Left renal pelvis (tissue), 4 donors: ENCODE measurements at regions not wholly inside any gene's neighbourhood (a gene's known extent, or its start where the extent isn't known, plus 50 kb on each side); places are given as distances from the start of the nearest gene placed in this dataset.
A peak's percentile ranks its signal among the peaks of the same experiment; 100 is the strongest.

ENCODE experiments used
- DNase-seq, 4 donors: peaks; one replicate each; pipeline ENCODE4 v3.0.0-alpha.2; 2013; ENCODE audit warnings: low read depth in 4 of 4, low spot score in 3 of 4

DNA sequence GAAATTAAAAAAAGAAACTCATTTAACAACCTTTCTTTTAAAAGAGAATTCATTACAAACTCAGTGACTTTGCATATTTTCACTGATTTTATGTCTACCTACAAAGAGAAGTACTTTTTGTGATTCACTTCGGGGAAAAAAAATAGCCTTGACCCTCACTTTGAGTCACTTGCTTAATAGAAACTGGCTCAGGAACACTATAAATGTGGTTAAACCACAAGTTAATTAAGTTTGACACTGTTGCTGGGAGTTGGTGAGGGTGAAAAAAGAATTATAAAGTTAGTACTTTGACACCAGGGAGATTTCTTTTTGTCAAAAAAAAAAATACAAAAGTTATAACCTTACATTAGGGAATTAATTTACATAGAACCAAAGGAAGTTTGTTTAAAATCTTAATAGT lies 810.9 kb downstream of the NR2F2 start:
- no peak for DNase-seq

DNA sequence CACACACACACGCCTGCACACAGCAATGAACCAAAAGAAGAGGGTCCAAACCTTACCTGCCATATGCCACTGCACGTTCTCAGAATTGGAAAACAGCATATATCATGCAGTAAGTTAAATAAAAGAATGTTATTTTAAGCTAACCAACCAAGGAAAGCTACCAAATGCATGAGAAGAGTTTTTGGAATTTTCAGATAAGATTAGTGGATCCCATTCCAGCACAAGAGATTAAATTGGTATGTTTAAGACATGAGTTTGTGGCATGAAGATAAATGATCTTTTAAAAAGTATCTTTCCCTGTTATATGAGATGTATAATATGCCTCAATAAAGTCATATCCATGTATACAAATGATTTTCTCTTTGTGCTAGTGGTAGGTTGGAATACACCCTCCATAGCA lies 811.4 kb downstream of the NR2F2 start:
- DNase-seq = no peak

DNA sequence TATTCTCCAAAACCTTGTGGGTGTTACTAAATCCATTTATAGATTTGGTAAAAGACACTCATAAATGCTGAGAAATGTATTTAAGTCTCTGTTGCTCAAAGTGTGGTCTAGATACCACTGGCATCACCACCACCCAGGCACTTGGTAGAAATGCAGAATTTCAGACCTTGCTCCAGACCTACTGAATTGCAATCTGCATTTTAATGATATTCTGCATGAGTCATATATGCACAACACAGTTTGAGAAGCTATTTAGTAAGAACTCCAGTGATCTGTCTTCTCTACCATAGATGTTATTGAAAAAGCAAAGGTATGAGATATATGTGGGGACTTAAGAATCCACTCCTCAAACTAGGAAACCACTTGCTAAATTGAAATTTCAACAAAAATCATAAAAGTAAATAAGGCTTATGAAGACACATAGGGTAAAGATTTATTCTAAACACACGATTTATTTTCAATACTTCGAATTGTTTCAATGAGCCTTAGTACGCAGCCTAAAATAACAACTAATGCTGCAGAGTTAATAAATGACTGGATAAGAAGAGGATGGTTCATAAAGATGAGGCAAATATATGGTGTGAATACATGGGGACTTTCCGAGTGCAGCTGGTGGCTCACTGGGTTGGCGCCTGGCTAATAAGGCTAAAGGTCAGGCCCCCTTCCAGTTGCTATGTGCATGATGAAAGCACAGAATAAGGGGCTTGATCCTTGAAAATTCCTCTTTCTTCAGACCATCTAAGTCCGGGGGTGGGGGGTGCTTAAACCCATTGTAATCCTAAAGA lies 813.3 kb downstream of the NR2F2 start:
- no peak for DNase-seq

DNA sequence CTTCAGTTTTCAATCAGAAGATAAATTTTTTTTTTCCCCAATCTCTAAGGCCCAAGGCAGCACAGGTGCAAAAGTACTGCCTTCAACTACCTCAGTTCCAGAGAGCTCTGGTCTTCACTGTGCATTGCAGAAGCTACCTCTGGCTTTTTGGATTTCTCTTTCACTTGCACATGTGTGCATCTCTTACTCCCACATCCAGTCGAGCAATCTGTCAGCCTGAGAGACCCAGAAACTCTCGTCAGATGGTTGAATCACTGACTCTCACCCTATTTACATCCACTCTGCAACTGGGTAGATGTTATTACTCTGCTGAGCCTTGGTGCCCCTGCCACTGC lies 813.8 kb downstream of the NR2F2 start:
- DNase-seq = no peak

DNA sequence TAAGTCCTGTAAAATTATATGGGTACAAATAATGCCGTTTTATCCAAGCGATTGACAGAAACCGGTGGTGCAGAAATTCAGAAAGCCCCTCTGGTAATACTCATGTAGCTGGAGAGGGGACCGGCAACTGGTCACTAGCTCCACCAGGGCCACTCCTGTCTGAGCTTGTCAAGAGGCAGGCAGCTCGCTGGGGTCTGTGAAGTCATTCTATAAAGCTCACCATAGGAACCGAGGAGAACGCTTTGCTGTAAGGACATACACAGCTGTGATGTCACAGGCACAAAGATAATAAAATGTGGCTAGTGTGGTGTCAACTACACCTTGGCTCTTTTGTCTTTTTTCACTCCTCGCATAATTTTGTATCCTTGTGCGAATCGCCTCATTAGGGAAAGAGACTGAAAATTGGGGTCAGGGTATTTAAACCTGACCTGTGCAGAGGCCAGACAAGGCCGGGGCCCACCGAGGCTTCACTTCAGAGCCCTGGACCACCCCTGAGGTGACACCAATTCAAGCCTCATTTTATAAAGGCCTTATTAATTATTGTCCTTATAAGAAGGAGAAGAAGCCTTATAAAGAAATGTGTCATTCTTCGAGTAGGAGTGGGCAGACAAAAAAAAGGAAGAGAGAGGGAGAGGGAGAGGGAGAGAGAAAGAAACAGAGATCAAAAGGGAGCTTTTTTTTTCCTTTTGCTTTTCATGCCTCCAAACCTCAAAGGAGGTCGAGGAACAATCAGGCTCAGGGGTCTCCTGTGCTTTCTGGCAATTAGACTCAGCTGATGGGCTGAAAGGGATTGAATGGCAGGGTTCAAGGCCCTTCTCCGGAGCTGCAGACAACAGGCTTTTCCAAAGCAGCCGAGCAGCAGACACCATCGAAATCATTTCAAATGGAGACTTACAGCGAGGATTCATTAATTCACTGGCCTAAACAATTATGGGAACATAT lies 813.3 kb upstream of the ARRDC4 start:
- no peak for DNase-seq

DNA sequence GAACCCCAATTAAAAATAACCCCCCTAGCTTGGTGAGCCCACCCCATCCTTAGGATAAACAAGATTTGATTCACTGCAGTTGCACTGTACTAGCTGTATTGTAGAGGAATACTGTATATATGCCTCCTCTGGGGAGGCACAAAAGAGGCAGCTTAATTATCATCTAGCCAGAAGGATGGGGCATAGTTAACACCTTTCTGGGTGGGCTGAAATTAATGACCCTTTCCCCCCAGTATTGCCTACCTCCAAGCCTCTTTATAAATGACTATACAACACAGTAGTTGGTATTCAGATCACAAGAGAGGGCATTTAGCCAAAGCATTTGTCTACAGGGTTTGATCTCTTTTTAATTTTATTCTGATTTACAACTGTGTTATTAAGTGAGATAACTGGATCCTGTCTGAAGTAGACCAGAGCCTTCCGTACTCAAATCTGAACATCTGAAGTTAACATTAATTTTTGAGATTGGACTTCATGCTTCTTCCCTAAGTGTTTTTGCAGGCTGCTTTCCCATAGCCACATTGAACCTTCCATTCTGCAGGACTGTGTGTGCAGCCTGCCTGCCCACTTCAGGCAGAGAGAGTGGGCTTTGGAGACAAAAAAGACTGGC lies 807.0 kb upstream of the ARRDC4 start:
- DNase-seq = no peak

DNA sequence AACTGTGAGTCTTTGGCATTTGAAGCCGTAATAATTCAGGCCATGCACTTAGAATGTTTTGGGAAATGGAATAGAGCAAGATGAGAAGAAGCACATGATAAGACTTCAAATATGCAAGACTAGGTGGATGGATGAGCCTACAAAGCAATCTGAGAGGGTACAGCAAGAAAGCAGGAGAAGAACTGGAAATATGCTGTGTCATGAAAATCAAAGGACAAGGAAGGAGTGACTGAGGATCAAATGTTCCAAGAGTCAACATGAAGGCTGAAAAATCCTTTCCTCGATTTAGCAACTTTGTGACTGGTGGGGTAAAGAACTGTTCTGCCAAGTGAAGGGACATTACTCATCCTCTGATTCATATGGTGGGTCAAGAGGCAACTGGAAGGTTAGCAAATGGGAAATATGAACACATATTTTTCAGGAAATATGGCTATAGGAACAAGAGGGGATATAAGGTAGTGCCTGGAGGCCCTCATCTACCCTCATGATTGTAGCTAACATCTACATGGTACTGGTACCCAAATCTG lies 803.7 kb upstream of the ARRDC4 start:
- no peak for DNase-seq

DNA sequence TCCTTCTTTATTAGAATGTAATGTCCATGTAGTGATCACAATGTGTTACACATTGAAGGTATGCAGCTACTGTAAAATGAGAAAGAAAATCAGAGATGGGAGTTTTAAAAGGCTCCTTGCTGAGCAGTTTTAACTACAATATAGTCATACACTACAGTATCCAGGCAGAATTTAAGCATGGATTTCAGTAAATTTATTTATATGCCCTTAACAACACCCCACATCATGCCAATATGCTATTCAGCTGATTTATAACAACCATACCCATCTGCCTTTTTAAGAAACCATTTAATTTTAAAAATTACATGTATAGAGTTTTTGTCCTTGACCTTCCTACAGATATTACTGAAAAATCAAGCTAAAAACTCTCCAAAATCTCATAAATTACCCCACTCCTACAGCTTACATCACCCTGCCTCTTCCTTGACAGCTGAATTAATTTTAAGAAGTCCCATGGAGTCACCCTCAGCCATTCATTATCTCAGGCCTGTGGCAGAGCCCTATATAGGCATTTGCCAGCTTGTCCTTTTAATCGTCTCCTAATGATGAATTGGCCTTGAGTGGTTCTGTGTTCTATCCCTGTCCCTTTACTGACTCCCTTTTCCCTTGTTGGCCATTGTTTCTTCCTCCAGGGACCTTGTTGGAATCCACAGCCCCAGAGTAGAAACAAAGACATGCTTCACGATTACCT lies 797.6 kb upstream of the ARRDC4 start:
- no peak for DNase-seq

DNA sequence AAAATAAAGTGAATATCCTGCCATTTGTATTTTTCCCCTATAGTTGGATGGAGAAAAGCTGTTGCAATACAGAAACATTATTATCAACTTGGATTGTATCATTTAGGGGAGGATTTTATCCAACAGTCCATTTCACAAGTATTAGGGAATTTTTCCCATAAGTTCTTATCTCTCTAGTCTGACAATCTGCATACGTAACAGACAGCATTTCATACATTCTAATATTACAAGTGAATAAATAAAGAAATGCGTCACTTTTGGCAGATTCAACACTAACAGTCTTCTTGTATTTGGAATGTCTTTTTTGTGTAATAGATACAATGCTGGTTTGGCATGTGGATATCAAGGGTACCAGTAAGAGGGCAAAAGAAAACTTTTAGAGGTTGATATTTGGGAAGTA lies 795.3 kb upstream of the ARRDC4 start:
- DNase-seq = no peak

DNA sequence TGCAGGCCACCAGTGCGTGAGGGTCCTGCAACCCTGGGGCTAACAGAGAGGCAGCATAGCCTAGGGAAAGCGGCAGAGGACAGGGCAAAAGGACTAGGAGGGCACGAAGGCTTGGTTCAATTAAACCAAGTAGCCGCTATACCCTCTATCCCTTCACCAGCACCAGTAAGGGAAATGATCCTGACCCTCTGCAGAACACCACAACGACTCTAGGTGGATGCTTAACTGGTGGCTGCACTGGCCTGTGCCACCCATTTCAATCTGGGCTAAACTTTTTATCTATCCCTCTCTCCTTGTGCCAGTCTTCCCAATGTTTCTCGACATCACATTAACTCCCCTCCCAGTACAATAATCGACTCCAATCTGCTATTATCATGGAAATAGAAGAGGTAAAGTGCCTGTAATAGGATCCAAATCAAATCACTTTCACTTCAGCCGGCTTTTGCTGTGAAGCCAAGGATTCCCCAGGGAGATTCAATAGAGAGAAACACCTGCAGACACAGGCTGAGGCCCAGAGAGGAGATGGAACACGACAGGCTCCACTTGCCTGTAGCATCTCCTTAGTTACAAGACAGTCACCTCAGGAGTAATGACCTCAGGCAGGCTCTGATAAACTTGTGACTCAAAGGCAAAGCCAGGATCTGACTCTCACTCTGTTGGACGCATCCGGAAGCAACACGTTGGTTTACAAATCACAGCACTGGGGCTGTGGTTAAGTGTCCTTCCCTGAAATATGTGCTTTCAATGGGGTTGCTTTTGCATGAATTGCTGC lies 791.6 kb upstream of the ARRDC4 start:
- DNase-seq = no peak

DNA sequence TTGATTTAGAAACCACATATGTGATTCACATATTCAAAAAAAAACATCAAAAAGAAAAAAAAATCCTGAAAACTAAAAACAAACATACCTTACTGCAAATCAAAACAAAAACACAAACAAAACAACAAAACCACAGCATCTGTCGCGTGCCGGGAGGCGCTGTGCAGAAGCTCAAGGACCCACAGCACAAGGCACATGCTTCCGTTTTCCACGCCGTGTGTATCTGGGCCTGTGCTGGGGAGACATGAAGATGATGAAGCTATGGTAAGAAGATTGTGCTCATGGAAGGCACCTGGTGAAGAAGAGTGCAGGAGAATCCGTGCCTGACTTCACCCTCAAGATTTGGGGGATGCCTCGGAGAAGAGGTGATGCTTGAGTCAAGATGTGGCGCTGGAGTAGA lies 788.9 kb upstream of the ARRDC4 start:
- no peak for DNase-seq

DNA sequence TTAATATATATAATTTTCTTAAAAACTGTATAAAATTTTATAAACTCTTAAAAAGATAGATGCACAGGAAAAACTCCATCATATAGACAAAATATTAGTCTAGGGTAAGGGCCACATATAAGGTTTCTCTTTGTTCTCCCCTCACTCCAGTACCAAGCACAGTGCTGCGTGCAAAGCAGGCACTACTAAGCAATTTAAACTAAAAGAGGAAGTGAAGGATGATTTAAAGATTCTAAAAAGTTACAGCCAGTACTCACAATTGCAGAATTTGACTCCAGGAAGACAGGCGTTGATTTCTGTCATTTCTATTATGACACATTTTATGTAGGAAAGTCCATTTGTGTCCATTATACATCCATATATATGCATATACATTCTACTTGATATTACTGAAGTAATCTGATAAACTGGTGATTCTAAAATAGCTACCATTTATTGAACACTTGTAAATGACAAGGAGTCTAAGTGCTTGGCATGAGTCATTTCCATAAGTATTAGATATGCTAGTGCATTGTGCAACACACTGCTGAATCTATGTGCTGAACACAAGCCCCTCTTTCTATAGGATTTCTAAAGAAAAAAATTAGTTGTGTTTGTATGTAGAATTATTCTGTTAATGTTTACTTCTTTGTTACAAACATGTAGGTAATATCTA lies 785.5 kb upstream of the ARRDC4 start:
- DNase-seq = no peak

DNA sequence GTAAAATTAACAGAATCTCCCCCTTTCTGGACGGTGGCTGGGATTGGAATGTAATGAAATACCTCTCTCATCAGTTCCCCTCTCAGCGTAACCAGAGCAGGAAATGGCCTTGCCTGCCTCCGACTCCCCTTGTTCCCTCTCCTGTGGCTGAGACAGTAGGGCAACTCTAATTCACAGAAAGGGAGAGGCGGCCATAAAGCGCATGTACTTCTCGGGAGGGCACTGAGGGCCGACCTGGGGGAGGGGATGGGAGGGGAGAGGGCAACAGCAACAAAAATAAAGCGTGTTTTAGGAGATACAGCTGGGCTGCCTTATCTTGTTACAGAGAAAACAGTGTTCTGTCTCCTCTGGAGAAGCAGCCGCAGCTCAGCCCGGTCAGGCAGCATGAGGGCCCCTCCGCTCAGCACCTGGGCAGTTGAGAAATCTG lies 783.3 kb upstream of the ARRDC4 start:
- peak; percentile 37 to 83 (median 64) for DNase-seq

DNA sequence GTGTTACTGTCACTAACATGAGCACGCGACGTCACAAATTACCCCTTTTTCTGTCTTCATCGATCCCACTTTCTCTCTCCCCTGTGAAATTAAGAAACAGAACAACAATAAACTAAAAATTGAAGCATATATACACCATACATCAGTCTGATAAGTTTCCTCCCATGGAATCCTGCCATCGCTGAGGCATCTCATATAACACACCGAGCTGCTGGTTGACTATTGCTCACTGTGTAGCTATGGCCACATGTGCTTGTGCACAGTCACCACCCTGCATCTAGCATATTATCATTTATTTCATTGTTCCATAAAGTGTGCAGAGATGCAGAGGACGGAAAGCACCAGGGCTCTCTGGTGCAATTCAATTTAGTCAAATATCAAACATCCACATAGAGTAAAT lies 777.9 kb upstream of the ARRDC4 start:
- no peak for DNase-seq

DNA sequence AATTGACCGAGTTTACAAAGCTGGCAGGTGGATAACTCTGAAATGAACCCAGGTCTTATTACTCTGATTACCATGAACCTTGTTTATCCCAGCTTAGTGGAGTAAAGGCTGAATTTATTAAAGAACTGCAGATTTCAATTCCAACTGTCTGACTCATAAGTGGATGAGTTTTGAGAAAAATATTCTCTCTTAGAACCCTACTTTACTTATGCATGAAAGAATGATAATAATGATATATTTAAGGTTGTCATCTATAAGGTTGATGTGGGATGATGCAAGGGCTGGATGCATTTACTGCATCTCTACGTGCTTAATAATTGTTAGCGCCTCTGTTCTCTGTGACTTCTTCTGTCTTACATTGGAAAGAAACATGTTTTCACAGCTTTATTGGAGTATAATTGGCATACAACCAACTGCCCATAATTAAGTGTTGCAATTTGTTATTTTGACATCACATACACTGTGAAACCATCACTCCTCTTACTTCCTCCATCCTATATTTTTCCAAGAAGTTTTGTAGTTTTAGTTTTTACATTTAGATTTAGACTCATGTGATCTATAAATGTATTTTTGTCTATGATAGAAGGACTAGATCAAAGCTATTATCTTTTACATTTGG lies 771.2 kb upstream of the ARRDC4 start:
- no peak for DNase-seq

DNA sequence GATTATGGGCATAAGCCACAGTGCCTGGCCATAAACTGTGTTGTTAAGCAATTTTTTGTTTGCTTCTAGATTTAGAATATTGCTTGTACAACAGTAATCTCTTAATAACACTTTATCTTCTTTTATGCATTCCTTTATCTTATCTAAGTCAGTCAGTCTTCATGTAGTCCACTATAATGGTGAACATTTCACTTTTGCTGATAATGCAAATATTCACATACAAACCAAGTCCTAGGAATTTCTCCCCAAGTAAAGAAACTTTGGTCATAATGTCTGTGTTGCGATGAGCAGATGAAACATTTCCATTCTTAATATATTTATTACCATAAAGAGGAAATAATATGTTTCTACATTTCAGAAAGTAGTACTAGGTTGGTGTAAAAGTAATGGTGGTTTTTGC lies 765.8 kb upstream of the ARRDC4 start:
- no peak for DNase-seq

DNA sequence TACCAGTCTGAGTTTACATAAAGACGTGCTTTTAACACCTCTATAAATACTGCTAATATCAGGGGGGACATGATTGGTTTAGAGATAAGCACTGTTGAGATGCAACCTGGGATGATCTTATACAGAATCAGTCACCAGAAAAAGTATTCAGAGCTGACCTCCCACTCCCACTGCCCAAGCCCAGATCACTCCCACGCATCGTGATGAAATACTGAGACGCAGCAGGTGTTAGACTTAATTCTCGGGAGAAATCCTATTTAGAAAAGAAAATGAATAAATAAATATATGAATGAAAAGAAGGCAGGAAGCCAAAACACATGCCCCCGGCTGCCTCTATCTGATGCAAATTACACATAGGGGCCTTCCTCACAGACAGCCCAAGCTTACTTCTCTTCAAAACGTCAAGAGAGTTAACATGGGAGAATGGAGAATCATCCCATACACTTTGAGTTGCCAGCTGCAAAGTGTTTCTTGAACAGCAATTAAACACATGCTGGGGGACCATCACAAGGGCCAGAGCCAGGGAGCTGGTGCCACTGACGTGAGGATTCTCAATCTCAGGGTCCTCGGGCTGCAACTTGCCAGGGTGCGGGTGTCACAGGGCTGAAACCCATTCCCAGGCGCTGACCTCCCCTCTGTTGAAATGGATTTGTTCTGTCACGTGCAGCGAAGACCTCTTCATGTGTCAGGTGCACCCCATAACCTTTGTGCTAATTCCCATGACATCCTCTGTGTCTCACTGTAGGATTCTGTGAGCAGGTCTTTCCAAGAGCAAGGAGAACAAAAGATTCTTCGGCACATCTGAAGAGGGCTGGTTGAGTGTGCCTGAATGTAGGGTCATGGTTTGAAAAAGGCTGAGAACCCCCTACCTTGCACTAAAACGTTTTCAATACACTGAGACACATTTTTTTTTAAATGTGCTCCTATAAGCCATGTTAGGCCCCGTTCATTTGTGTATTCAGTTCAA lies 764.2 kb upstream of the ARRDC4 start:
- no peak for DNase-seq
